GM18502 (cell line): ENCODE measurements at regions not wholly inside any gene's neighbourhood (a gene's known extent, or its start where the extent isn't known, plus 50 kb on each side); places are given as distances from the start of the nearest gene placed in this dataset.

Source experiments
- ATAC-seq: cut with Tn5 transposase; IDR thresholded peaks from one replicate; pipeline ENCODE4 v1.9.1; 2021; ENCODE audit warnings: mild to moderate bottlenecking; ENCODE audit not compliant: unreplicated experiment, poor library complexity

- peak; percentile 58 for ATAC-seq
Measured at GRCh38 chr11:123261345-123262106, 66.5 kb upstream of the CLMP start.

- no peak for ATAC-seq
Measured at GRCh38 chr11:123260511-123261211, 65.6 kb upstream of the CLMP start.

GRCh38 chr11:123258877-123259276 is 63.8 kb upstream of the CLMP start:
- ATAC-seq, result no peak

- no peak for ATAC-seq
Measured at GRCh38 chr11:123257370-123257769, 62.3 kb upstream of the CLMP start.

DNA sequence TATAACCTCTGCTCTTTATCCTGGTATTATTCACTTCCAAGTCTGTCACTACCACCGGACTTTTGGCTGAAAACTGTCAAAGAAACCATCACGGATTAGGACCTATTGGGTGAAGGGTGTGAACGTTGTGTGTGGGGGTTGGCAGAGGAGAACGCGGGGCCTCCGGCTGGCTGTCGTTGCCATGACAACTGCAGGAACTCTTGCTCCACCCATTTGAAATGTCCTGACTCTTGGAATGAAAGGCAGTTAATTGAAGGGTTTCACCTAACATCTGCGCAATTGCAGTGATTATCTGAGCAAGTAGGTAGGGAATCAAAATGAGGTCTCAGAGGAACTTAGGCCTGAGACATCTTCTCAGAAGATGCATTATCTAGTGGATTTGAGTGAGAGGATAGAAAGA is 60.9 kb upstream of the CLMP start:
- no peak for ATAC-seq

GRCh38 chr11:123254357-123254756 is 59.3 kb upstream of the CLMP start:
- no peak for ATAC-seq

DNA sequence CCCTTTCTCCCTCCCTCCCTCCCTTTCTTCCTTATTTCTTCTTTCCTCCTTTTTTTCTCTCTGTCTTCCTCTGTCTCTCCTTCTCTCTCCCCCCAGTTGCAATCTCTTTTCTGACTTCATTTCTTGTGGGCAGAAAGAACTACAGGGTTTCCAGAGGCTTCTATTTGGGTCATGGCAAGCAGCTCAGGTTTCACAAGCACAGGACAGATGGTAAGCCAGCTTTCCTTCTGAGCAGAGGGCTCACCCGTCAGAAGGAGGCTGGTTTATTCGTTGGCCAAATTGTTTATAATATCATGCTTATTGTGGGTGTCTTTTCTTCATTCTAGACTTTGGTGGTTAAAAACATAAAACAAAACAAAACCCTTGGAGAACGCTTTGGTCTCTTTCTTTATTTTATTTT is 58.9 kb upstream of the CLMP start:
- no peak for ATAC-seq

DNA sequence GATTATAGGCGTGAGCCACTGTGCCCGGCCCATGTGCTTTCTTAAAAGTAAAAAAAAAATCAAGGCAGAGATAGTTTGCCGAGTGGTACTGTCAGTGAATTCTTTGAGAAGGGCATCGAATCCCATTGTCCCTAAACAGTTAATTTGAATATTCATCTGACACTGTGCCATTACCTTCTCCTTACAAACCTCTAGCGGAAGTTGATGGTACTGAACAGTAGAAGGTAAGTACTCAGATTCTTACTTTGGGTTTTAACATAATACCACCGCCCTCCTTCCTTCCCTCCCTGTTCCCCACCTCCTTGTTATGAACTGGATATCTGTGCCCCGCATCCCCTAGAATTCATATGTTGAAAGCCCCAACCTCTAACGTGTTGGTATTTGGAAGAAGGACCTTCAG is 58.2 kb upstream of the CLMP start:
- no peak for ATAC-seq

DNA sequence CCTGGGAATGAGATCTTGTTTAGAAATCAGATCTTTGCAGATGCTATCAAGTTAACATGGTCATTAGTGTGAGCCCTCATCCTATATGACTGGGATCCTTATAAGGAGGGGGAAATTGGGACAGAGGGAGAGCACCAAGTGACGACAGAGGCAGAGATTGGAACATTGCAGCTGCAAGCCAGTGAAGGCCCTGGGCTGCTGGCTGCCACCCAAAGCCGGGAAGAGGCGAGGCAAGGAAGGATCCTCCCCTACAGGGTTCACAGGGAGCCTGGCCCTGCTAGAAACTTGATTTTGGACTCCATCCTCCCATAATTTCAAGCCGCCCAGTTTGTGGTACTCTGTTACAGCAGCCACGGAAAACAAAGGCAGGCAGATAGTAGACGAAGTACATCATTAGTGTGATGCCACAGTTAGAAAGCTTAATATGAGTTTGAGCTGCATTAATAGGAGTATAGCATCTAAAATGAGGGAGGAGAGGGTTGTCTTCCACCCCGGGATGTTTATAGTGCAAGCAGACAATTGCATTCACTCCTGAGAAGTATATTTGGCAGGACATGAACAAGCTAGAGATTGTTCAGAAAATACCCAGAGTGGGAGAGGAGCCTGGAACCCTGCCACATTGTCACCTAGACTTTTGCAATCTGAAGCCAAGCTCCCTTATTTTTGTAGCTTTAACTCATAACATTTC is 56.8 kb upstream of the CLMP start:
- ATAC-seq, result no peak

GRCh38 chr11:123250892-123251656 is 56.0 kb upstream of the CLMP start:
- no peak for ATAC-seq

GRCh38 chr11:123249354-123249753 is 54.3 kb upstream of the CLMP start:
- no peak for ATAC-seq

DNA sequence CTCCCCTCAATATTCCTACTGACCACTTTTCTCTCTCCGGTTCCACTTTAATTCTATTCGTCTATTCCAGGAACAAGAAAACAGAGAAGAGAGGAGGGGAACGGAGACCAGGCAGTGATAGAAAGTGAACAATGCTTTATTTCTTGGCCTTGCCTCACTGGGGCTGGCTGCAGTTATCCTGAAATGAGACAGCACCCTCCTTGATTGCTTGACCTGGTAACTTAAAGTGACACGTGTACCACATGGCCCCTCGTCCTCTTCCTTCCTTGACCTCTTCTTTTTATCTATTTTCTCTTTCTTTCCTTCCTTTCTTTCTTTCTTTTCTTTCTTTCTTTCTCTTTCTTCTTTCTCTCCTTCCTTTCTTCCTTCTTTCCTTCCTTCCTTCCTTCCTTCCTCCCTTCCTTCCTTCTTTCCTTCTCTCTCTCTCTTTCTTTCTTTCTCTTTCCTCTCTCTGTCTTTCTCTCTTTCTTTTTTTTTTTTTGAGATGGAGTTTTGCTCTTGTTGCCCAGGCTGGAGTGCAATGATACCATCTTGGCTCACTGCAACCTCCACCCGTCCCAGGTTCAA is 52.8 kb upstream of the CLMP start:
- ATAC-seq, result no peak

DNA sequence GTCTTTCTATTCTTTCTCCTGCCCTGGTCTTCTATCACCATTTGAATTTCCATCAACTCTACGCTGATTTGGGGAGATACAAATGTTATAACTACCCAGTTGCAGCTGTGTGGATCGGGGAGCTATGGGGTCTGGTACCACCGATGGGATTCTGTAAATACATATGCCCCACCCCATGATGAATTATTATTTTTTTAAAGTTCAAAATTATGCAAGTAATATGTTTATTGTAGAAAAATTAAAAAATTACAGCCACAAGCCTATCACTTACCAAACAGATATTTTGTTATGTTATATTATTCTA is 52.4 kb upstream of the CLMP start:
- no peak for ATAC-seq

DNA sequence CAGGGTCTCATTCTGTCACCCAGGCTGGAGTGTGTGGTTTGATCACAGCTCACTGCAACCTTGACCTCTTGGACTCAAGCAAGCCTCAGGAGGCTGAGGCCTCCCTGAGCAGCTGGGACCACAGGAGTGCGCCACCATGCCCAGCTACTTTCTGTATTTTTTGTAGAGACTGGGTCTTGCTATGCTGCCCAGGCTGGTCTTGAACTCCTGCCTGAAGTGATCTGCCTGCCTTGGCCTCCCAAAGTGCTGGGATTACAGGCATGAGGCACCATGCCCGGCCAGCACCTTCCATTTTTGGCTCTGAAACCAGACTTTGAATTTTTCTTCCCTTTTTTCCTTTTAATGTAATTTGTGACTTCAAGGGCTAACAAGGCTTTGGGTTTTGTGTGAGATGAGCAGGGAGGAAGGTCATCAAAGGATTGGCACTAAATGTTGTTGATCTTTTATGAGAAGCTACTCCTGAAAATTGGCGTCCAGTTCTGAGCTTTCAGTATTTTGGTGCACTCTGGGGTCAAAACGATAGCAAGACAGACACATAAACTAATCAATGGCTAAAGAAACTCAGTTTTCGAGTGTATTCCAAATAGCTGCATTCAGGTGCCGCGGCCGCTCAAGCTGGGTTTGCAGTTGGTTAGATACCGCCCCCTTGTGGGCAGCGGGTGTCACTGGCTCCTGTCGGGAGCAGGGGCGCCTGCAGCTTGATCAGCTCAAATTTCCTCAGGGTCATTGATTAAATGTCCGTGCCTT is 51.9 kb upstream of the CLMP start:
- ATAC-seq, result peak; percentile 81

GRCh38 chr11:123245567-123245966 is 50.5 kb upstream of the CLMP start:
- ATAC-seq, result no peak
